MM.1S (cell line): ENCODE measurements at regions not wholly inside any gene's neighbourhood (a gene's known extent, or its start where the extent isn't known, plus 50 kb on each side); places are given as distances from the start of the nearest gene placed in this dataset.

ENCODE experiments used
- DNase-seq: peaks from one replicate; pipeline ENCODE4 v3.0.0-alpha.2; 2015
- H2AFZ ChIP-seq: fragments of 300-600 bp; sonication (generic); 2 replicates; pipeline ENCODE4 v1.6.0; 2016; ENCODE audit warnings: antibody characterized with exemption, low read length
- H3F3A ChIP-seq: fragments of 300-600 bp; sonication (generic); 2 replicates; pipeline ENCODE4 v1.6.1; 2016; ENCODE audit warnings: mild to moderate bottlenecking, antibody characterized with exemption, low read length, moderate library complexity, mixed read lengths; ENCODE audit not compliant: insufficient read depth
- H3K27ac ChIP-seq: fragments of 300-600 bp; sonication (generic); 2 replicates; pipeline ENCODE4 v1.5.1; 2016; ENCODE audit warnings: mild to moderate bottlenecking, low read length
- H3K27me3 ChIP-seq: fragments of 300-600 bp; sonication (generic); replicated peaks from 2 replicates; pipeline ENCODE4 v1.6.0; 2016; ENCODE audit warnings: low read length; ENCODE audit not compliant: insufficient read depth
- H3K36me3 ChIP-seq: fragments of 300-600 bp; sonication (generic); replicated peaks from 2 replicates; pipeline ENCODE4 v1.6.1; 2016; ENCODE audit warnings: mild to moderate bottlenecking, low read length, mixed read lengths; ENCODE audit not compliant: insufficient read depth
- H3K4me1 ChIP-seq: fragments of 300-600 bp; sonication (generic); 2 replicates; pipeline ENCODE4 v1.6.1; 2016; ENCODE audit warnings: low read length, mixed read lengths
- H3K4me2 ChIP-seq: fragments of 300-600 bp; sonication (generic); 2 replicates; pipeline ENCODE4 v1.6.0; 2016; ENCODE audit warnings: low read depth, low read length
- H3K4me3 ChIP-seq: fragments of 300-600 bp; sonication (generic); 2 replicates; pipeline ENCODE4 v1.5.1; 2016; ENCODE audit warnings: low read length, mixed read lengths
- H3K79me2 ChIP-seq: fragments of 300-600 bp; sonication (generic); 2 replicates; pipeline ENCODE4 v1.6.1; 2016; ENCODE audit warnings: mixed run types, low read length, mixed read lengths
- H3K9ac ChIP-seq: fragments of 300-600 bp; sonication (generic); 2 replicates; pipeline ENCODE4 v1.6.1; 2016; ENCODE audit warnings: low read length, mixed read lengths
- H3K9me2 ChIP-seq: fragments of 300-600 bp; sonication (generic); replicated peaks from 2 replicates; pipeline ENCODE4 v1.6.1; 2016; ENCODE audit warnings: mild to moderate bottlenecking, low read length, mixed read lengths; ENCODE audit not compliant: insufficient read depth
- H3K9me3 ChIP-seq: fragments of 300-600 bp; sonication (generic); replicated peaks from 2 replicates; pipeline ENCODE4 v1.6.1; 2016; ENCODE audit warnings: mild to moderate bottlenecking, low read length, mixed read lengths; ENCODE audit not compliant: insufficient read depth
- H4K20me1 ChIP-seq: fragments of 300-600 bp; sonication (generic); 2 replicates; pipeline ENCODE4 v1.6.1; 2016; ENCODE audit warnings: mild to moderate bottlenecking, low read length, moderate library complexity, mixed read lengths; ENCODE audit not compliant: insufficient read depth
- CTCF ChIP-seq: fragments of 300-600 bp; sonication (generic); IDR thresholded peaks from 2 replicates; pipeline ENCODE4 v1.5.1; 2016; ENCODE audit warnings: antibody characterized with exemption, low read length, mixed read lengths
- EZH2 ChIP-seq: fragments of 300-600 bp; sonication (generic); optimal IDR thresholded peaks from 2 replicates; pipeline ENCODE3; 2017; ENCODE audit warnings: low read depth, mild to moderate bottlenecking, antibody characterized with exemption, low read length, mixed read lengths
- EZH2phosphoT487 ChIP-seq: fragments of 300-600 bp; sonication (generic); IDR thresholded peaks from 2 replicates; pipeline ENCODE4 v1.6.1; 2018; ENCODE audit warnings: antibody characterized with exemption, low read length

GRCh38 chr5:7186818-7187217, 209.1 kb upstream of the ADCY2 start:
- no peaks in the 10 kb centered on the region for H3K4me1 ChIP-seq
- no peak overlapping the region for H3K9ac ChIP-seq
- TF ChIP-seq CTCF (no peak), EZH2 (no peak), EZH2phosphoT487 (no peak)
- no peaks in the 10 kb centered on the region for H3K36me3 ChIP-seq
- no peak overlapping the region for H3K27ac ChIP-seq
- no peaks in the 10 kb centered on the region for H3K27me3 ChIP-seq
- H2AFZ ChIP-seq, result no peak overlapping the region
- no peak overlapping the region for H3K4me2 ChIP-seq
- H3K9me2 ChIP-seq, result no peaks in the 10 kb centered on the region
- H3K4me3 ChIP-seq, result no peak overlapping the region
- H3F3A ChIP-seq, result no peaks in the 10 kb centered on the region
- H3K9me3 ChIP-seq, result no peaks in the 10 kb centered on the region
- no peaks in the 10 kb centered on the region for H3K79me2 ChIP-seq
- DNase-seq, result no peak
- H4K20me1 ChIP-seq, result no peaks in the 10 kb centered on the region

GRCh38 chr5:7190712-7191250, 205.2 kb upstream of the ADCY2 start:
- DNase-seq, result no peak
- no peaks in the 10 kb centered on the region for H3F3A ChIP-seq
- no peaks in the 10 kb centered on the region for H3K79me2 ChIP-seq
- no peak overlapping the region for H3K4me2 ChIP-seq
- H3K9ac ChIP-seq, result no peak overlapping the region
- no peaks in the 10 kb centered on the region for H3K36me3 ChIP-seq
- H3K9me3 ChIP-seq, result no peaks in the 10 kb centered on the region
- no peaks in the 10 kb centered on the region for H4K20me1 ChIP-seq
- H3K27ac ChIP-seq, result no peak overlapping the region
- no peak for TF ChIP-seq EZH2
- no peaks in the 10 kb centered on the region for H3K4me1 ChIP-seq
- no peaks in the 10 kb centered on the region for H3K27me3 ChIP-seq
- H3K4me3 ChIP-seq, result no peak overlapping the region
- H2AFZ ChIP-seq, result no peak overlapping the region
- no peaks in the 10 kb centered on the region for H3K9me2 ChIP-seq

- H3K27ac ChIP-seq, result no peak overlapping the region
- H3K9me2 ChIP-seq, result no peaks in the 10 kb centered on the region
- no peaks in the 10 kb centered on the region for H3F3A ChIP-seq
- H3K9ac ChIP-seq, result no peak overlapping the region
- H4K20me1 ChIP-seq, result no peaks in the 10 kb centered on the region
- H3K79me2 ChIP-seq, result no peaks in the 10 kb centered on the region
- TF ChIP-seq CTCF, result no peak
- TF ChIP-seq EZH2, result no peak
- no peak for TF ChIP-seq EZH2phosphoT487
- H3K36me3 ChIP-seq, result no peaks in the 10 kb centered on the region
- H3K4me1 ChIP-seq, result no peaks in the 10 kb centered on the region
- no peak overlapping the region for H3K4me3 ChIP-seq
- no peaks in the 10 kb centered on the region for H3K27me3 ChIP-seq
- no peak for DNase-seq
- no peaks in the 10 kb centered on the region for H3K9me3 ChIP-seq
- H2AFZ ChIP-seq, result no peak overlapping the region
- H3K4me2 ChIP-seq, result no peak overlapping the region
Measured at GRCh38 chr5:7192016-7192415, 203.9 kb upstream of the ADCY2 start.

- Histone ChIP-seq H3K9ac (no peak overlapping the region), H3K4me3 (no peak overlapping the region), H3K79me2 (no peaks in the 10 kb centered on the region), H3K9me2 (no peaks in the 10 kb centered on the region), H4K20me1 (no peaks in the 10 kb centered on the region), H3F3A (no peaks in the 10 kb centered on the region), H3K27me3 (no peaks in the 10 kb centered on the region), H3K27ac (no peak overlapping the region), H3K36me3 (no peaks in the 10 kb centered on the region), H3K4me2 (no peak overlapping the region), H2AFZ (no peak overlapping the region), H3K4me1 (no peaks in the 10 kb centered on the region), H3K9me3 (no peaks in the 10 kb centered on the region)
- TF ChIP-seq CTCF (no peak), EZH2phosphoT487 (no peak), EZH2 (no peak)
- no peak for DNase-seq
Measured at GRCh38 chr5:7202846-7203245, 193.1 kb upstream of the ADCY2 start.
